A673 (cell line): ENCODE measurements at regions not wholly inside any gene's neighbourhood (a gene's known extent, or its start where the extent isn't known, plus 50 kb on each side); places are given as distances from the start of the nearest gene placed in this dataset.

Source experiments
- BruUV-seq: library from RNA; stranded (reverse); fragments of 400-500 nt; replicated peaks from 2 replicates; lab custom pipeline; 2021; lab: Mats Ljungman, UMichigan
- CTCF ChIA-PET: fragments of 300-600 bp; sonication (Branson Sonifier 250); formaldehyde crosslinking; loops from one replicate; lab custom pipeline; 2022; ENCODE audit warnings: antibody characterized with exemption; lab: Charles Lee
- POLR2A ChIA-PET: fragments of 300-600 bp; sonication (Branson Sonifier 250); formaldehyde crosslinking; loops from one replicate; lab custom pipeline; 2022; ENCODE audit warnings: antibody characterized with exemption; ENCODE audit not compliant: low non-redundant PET; lab: Charles Lee
- DNase-seq: peaks from one replicate; pipeline ENCODE4 v3.0.0-alpha.2; 2015; ENCODE audit warnings: low spot score
- H3K27ac ChIP-seq: fragments of 200-600 bp; sonication (generic); 2 replicates; pipeline ENCODE4 v1.5.1; 2016; ENCODE audit warnings: mixed run types, low read depth, mild to moderate bottlenecking, mixed read lengths, antibody characterized with exemption, low read length; ENCODE audit not compliant: poor library complexity, severe bottlenecking
- H3K27me3 ChIP-seq: fragments of 200-600 bp; sonication (generic); replicated peaks from 2 replicates; pipeline ENCODE4 v1.6.1; 2017; ENCODE audit warnings: mixed run types, low read depth, mild to moderate bottlenecking, mixed read lengths, antibody characterized with exemption, low read length; ENCODE audit not compliant: insufficient read depth, poor library complexity
- H3K36me3 ChIP-seq: fragments of 200-600 bp; sonication (generic); 2 replicates; pipeline ENCODE4 v1.6.1; 2016; ENCODE audit warnings: mixed run types, mild to moderate bottlenecking, mixed read lengths, antibody characterized with exemption, low read length; ENCODE audit not compliant: insufficient read depth, poor library complexity, severe bottlenecking
- H3K4me1 ChIP-seq: fragments of 200-600 bp; sonication (generic); 2 replicates; pipeline ENCODE4 v1.6.1; 2017; ENCODE audit warnings: mixed run types, mild to moderate bottlenecking, mixed read lengths, antibody characterized with exemption, low read length; ENCODE audit not compliant: insufficient read depth, poor library complexity, severe bottlenecking
- H3K4me3 ChIP-seq: fragments of 200-600 bp; sonication (generic); 2 replicates; pipeline ENCODE4 v1.5.1; 2016; ENCODE audit warnings: low read depth, mixed run types, mild to moderate bottlenecking, mixed read lengths, low read length; ENCODE audit not compliant: poor library complexity, severe bottlenecking
- H3K9me3 ChIP-seq: fragments of 200-600 bp; sonication (generic); 2 replicates; pipeline ENCODE4 v1.6.1; 2016; ENCODE audit warnings: mixed run types, low read depth, mild to moderate bottlenecking, mixed read lengths, antibody characterized with exemption, low read length; ENCODE audit not compliant: poor library complexity, severe bottlenecking
- EZH2 ChIP-seq: fragments of 200-600 bp; sonication (generic); IDR thresholded peaks from 2 replicates; pipeline ENCODE4 v1.6.1; 2017; ENCODE audit warnings: borderline replicate concordance, low read depth, mild to moderate bottlenecking, mixed read lengths, antibody characterized with exemption, low read length; ENCODE audit not compliant: poor library complexity, severe bottlenecking
- intact Hi-C: fragments of 100-400 bp; cut with micrococcal nuclease; formaldehyde crosslinking; loops from one replicate; pipeline ENCODE4 v1.10.0; 2022; ENCODE audit not compliant: unreplicated experiment
- TF ChIP-seq, protein P1 (sequence below): fragments of 300-800, 200-600 bp; sonication (generic); conservative IDR thresholded peaks from 2 replicates; pipeline ENCODE4 v1.5.1; 2017; ENCODE audit warnings: low read depth, mild to moderate bottlenecking, antibody characterized with exemption, low read length, moderate library complexity, mixed read lengths

DNA sequence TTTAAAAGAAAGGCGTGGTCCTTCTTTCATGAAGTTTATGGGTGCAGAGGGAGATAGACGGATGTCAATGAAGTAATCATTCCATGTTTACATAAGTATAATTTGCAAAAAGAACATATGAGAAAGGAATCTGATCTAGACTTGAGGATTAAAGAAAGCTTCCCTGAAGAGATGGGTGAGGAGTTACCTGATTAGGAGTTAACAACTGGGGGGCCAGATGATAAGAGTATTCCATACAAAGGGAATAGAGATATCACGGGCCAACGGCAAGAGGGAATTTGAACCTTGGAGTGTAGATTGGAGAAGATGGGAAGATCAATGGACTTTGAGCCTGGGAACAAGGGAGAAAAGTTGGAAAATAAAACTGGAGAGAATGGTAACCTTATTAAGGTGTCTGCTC is 1959.9 kb upstream of the WWC1 start:
- intact Hi-C loops: no loop called here
- ChIA-PET CTCF (no interaction called here), POLR2A (no interaction called here)
- Histone ChIP-seq H3K27ac (no peak overlapping the region), H3K4me1 (no peaks in the 10 kb centered on the region), H3K4me3 (no peak overlapping the region), H3K9me3 (no peaks in the 10 kb centered on the region), H3K27me3 (peaks cover 8% of the 10 kb centered on the region), H3K36me3 (no peaks in the 10 kb centered on the region)
- TF ChIP-seq, protein P1, sequence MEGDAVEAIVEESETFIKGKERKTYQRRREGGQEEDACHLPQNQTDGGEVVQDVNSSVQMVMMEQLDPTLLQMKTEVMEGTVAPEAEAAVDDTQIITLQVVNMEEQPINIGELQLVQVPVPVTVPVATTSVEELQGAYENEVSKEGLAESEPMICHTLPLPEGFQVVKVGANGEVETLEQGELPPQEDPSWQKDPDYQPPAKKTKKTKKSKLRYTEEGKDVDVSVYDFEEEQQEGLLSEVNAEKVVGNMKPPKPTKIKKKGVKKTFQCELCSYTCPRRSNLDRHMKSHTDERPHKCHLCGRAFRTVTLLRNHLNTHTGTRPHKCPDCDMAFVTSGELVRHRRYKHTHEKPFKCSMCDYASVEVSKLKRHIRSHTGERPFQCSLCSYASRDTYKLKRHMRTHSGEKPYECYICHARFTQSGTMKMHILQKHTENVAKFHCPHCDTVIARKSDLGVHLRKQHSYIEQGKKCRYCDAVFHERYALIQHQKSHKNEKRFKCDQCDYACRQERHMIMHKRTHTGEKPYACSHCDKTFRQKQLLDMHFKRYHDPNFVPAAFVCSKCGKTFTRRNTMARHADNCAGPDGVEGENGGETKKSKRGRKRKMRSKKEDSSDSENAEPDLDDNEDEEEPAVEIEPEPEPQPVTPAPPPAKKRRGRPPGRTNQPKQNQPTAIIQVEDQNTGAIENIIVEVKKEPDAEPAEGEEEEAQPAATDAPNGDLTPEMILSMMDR: no peak
- no peak for TF ChIP-seq EZH2
- DNase-seq: no peak
- BruUV-seq: no TSS peak

DNA sequence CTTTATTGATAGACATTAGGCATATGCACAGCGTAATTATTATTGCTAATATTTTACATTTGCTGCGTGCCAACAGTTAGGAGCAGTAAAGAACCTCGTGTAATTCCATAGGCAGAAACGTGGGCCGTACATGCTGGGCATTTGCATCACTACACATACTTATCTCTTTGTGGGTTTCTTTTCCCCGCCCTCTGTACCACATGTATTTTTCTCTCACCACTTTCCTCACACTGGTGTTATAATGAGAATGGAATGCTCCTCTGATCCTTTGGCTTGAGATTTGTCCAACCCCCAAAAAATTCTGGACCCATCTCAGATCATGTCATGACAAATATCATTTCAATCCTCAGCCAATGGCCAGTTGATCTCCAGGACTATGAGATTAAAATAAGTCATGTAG is 1952.6 kb upstream of the WWC1 start:
- H3K27ac ChIP-seq: no peak overlapping the region
- no TSS peak for BruUV-seq
- H3K9me3 ChIP-seq: no peaks in the 10 kb centered on the region
- ChIA-PET CTCF (no interaction called here), POLR2A (no interaction called here)
- no peak for TF ChIP-seq EZH2
- TF ChIP-seq, protein P1: no peak
- no peak for DNase-seq
- intact Hi-C loops: no loop called here
- no peak overlapping the region for H3K4me3 ChIP-seq
- no peaks in the 10 kb centered on the region for H3K36me3 ChIP-seq
- peaks cover 8% of the 10 kb centered on the region for H3K27me3 ChIP-seq
- no peaks in the 10 kb centered on the region for H3K4me1 ChIP-seq

DNA sequence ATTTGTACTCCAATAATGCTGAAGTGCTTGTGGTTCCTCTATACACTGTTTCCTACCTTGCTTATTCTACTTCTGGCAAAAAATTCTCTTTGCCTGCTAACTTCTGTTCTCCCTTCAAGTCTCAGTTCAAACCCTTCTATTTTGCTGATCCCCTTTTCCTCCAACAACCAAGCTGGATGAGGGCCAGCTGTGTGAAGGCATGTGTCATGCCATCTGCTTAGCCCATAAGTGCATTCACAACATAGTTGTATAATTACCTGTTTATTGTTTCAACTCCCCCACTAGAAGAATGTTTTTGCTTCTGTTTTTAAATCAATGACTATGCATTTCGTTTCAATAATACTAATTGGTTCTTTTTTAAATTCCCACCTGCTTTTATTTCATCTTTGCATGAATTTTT is 1951.4 kb upstream of the WWC1 start:
- Histone ChIP-seq H3K36me3 (no peaks in the 10 kb centered on the region), H3K4me1 (no peaks in the 10 kb centered on the region), H3K27ac (no peak overlapping the region), H3K9me3 (no peaks in the 10 kb centered on the region), H3K4me3 (no peak overlapping the region), H3K27me3 (peaks cover 4% of the 10 kb centered on the region)
- no peak for DNase-seq
- CTCF ChIA-PET: no interaction called here
- intact Hi-C loops: no loop called here
- no TSS peak for BruUV-seq
- TF ChIP-seq, protein P1: no peak
- no peak for TF ChIP-seq EZH2
- POLR2A ChIA-PET: interaction anchor here (0.6 kb wide), 1 partner anchor 1465 kb away, joined by 5 read pairs; no protein-coding TSS in a partner anchor
